ENCODE measurements at regions not wholly inside any gene's neighbourhood (a gene's known extent, or its start where the extent isn't known, plus 50 kb on each side); places are given as distances from the start of the nearest gene placed in this dataset.

DNA sequence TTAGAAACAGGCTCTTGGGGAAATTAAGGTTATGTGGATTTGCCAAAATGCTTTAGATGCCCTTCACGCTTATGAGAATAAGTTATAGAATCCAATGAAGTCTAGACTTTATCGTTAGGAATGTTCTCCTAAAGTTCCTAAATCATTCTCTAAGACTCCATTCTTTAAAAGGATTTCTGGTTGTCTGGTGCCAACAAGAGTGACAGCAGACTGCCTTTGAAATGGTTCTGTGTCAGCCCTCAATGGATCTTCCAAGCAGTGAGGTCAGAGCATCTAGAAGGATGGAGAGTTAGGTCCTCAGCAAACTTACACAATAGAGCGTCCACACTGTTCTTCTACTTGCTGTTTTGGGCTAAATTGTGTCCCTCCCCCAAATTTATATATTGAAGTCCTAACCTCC lies 473.3 kb downstream of the GATA3 start:
- no peak for DNase-seq (ENCODE audit: low read depth in 1 of 2, low spot score in 1 of 2)

DNA sequence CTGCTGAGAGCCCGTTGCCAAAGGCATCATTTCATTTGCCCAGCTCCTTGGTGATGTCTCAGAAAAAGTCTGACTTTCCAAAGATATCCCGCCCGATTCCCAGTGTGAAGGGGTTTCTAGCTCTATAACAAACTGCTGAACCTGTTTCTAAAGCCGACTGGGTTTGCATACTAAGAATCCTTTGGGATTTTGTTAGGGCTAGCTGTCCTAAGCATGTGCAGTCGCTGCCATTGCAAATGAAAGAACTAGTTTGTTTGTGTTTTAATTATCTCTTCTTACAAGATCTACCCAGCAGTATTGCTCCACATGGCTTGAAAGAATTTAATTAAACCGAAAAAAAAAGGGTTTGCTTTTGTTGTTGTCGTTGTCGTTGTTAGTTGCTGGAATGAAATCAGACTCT lies 476.6 kb downstream of the GATA3 start:
- DNase-seq (ENCODE audit: low read depth in 1 of 2, low spot score in 1 of 2) = no peak

DNA sequence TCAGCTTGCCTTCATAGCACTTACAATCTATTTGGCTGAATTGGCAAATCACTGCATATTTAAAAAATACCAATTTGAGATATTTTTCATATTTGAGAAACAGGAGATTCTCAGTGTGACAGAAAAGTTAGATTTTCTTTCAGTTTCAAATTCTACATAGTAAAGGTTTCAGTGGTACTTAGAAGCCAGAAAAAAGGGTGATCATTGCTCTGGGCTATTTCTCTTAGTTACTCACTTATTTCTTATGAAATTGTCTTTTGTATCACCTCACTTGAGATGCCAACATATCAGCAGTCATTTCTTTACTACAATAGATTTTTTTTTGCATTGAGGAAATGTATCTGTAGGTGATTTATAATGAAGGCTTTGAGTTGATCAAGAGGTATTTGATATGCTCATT lies 478.2 kb downstream of the GATA3 start:
- no peak for DNase-seq (ENCODE audit: low read depth in 1 of 2, low spot score in 1 of 2)

DNA sequence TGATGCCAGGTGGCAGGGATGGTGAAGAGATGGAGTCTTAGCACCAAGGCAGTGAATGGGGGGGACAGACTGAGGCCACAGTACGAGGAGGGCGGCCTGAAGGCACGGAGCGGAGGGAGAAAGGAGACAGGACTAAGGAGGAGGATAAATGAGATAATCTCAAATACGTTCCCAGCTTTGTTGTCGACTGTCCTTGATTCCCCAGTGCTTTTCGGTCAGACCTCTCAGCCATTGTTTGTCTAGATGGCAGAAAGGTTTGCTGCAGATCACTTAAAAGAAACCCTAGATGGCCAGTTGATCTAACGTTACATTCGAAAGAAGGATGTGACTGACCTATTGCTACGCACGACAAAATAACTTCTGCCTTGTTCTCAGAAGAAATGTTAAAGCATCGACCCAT lies 479.0 kb downstream of the GATA3 start:
- no peak for DNase-seq (ENCODE audit: low read depth in 1 of 2, low spot score in 1 of 2)

DNA sequence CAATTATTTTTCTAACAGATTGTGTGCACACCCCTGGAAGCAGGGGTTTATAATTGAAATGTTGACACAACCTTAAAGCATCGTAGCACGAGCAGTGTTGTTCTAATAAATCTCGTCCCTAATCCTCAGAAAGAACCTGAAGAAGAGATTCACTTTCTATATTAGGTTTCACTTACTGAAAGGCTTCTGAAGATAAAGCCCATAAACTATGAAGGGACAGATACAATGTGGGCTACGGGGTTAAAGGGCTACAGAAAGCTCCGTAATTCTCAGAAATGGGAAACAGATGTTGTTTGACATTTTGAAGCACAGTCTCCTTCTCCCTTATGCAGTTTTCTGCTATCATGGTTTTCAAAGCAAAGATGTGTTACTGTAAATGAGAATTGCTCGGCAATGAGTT lies 479.6 kb downstream of the GATA3 start:
- DNase-seq (ENCODE audit: low read depth in 1 of 2, low spot score in 1 of 2) = no peak

DNA sequence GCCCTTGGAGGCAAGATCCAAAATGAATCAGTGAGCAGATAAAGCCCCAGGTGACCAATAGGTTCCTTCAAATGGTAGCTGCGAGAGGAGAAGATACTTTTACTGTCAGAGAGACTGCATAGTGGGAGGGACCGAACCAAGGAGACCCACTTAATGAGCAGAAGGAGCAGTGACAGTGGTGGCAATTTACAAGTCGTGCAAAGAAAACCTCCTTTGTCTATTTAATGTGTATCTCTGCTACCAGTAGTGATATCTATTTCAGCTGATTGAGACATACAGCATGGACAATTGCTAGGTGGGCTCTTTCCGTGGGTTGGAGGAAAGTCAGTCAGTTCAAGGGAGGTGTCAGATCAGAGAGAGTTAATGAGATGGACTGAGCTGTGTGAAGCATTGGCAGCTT lies 480.4 kb downstream of the GATA3 start:
- no peak for DNase-seq (ENCODE audit: low read depth in 1 of 2, low spot score in 1 of 2)

DNA sequence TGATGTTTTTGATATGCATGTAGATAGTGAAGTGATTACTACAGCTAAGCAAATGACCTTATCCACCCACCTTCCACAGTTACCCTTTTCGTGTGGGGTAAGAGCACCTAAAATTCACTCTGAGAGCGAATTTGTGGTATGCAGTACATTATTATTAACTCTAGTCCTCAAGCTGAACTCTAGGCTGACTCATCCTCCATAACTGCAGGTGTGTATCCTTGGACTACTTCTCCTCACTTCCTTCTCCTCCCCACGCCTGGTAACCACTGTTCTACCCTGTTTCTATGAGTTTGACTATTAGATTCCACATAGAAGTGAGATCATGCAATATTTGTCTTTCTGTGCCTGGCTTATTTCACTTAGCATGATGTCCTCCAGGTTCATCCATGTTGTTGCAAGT lies 484.6 kb downstream of the GATA3 start:
- DNase-seq (ENCODE audit: low read depth in 1 of 2, low spot score in 1 of 2) = no peak

DNA sequence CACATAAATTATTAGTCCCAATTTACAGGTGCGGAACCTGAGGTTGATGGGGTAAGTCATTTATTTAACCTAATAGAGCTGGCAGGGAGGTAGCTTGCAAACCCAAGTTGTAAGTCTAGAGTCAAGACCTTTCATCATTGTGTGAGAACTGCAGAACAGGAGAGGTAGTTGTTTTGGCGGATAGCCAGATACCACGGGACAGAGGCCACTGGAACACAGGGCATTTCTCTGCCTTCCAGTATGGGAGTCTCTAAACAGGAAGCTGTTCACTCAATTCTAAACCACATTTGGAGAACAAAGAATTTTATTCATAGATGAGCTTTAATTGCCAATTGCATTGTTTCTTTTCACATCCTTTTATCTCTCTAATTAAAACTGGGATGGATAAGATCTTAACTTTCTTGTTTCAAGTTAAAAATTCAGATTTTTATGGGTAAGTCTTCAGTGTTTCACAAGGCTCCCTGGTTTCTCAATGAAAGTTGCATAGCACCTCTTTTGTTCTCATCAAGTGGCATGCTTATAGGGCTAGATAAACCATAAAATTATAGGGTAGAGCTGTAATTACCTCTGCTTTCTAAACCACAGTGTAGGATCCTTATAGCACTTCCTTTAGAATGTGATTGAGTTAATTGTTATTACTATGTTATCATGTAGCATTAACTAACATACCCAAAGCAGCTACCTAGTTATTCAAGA lies 489.0 kb downstream of the GATA3 start:
- no peak for DNase-seq (ENCODE audit: low read depth in 1 of 2, low spot score in 1 of 2)

DNA sequence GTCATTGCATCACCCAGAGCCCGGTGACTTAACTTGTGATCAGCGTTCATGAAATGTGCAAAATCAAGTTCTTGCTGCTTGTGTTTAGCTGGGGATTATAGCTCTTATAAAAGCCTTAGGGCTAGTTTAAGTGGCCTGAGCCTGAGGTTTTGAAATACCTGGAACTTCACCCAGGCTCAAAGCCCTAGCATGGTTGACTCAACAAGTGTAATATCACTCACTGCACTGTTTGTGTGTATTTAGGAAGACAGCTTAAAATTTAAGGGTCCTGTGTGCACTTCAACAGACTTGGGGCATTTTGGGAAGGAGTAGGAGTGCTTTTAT lies 489.5 kb downstream of the GATA3 start:
- no peak for DNase-seq (ENCODE audit: low read depth in 1 of 2, low spot score in 1 of 2)

DNA sequence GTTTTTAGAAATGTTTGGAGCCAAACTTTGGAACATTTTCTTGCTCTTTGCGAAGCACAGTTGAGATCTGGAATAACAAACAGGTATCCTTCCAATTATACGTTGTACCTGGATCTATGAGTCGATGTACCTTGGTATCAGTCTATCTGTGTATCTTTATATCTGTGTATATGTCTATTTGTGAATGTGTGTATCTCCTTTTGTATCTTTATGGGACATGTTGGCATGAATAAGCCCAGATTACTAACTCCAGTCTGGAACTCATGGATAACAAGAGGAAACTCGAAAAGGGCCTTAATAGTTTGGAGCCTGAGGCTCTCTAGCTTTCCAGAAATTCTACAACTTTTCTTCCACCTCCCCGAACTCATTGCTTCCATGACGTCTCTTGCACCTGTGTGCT lies 490.0 kb downstream of the GATA3 start:
- no peak for DNase-seq (ENCODE audit: low read depth in 1 of 2, low spot score in 1 of 2)

DNA sequence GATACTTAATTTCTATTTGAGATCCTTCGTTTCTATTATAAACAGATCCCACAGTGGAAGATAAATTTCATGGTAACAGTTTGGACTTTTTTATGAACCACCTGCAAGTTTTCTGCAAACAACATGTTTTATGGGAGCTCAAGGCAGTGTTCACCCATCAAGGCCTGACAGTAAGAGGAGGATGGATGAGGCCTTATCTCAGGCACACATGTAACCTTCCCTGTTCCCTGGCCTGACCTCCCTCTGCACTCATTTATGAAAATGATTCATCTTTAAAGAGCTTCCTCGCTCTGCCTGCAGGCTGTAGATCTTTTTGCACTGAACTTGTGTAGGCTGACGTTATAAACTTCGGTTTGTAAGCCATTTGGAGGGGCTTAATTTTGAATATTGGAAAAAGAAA lies 500.1 kb downstream of the GATA3 start:
- no peak for DNase-seq (ENCODE audit: low read depth in 1 of 2, low spot score in 1 of 2)

DNA sequence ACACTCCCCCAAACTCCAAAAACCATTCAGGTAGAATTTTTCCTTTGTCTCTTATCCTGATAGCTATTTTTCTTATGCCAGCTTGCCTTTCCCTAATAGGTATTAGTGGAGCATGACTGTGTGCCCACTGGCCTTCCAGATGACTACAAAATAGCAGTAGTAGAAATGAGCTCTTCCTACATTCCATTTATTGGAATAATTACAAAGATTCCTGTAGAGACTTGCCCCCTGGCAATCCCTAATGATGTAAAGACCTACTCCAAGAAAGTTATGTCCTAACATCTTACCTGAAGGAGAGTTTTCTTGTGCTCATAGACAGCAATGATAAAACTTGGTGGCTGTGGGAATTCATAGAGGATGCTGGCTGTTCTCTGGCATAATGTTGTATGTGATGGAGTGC lies 501.8 kb downstream of the GATA3 start:
- DNase-seq (ENCODE audit: low read depth in 1 of 2, low spot score in 1 of 2) = no peak

DNA sequence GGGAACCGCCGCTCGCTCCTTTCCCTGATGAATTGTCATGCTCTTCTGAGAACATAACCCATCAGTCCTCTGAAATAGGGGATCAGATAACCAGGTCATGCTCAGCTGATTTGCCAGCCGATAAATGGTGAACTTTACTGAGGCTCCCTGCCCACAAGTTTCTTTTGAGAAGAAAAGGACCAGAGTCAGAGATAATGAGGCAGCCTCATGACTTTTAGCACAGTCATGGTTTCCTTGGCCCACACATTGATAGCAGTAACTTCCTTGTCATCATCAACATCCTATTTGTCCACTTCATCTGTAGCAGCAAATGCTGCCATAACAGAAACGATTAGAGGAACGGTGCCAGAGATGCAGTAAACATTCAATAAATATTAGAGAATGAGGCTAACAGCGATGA lies 509.0 kb downstream of the GATA3 start:
- no peak for DNase-seq (ENCODE audit: low read depth in 1 of 2, low spot score in 1 of 2)

DNA sequence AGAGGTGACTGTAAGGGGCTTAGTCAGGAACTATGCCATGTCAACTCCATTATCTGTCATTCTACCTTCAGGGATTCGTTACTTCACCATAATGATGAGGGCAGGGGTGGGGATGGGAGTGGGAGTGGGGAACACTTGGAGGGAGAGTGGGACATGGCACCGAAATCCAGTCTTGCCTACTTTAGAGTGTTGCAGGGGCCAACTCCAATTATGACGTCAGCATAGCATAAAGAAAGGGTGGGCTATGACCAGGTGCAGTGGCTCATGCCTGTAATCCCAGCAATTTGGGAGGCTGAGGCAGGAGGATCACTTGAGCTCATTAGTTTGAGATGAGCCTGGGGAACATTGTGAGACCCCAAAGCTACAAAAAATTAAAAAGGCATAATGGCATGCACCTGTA lies 512.2 kb downstream of the GATA3 start:
- DNase-seq (ENCODE audit: low read depth in 1 of 2, low spot score in 1 of 2) = no peak

DNA sequence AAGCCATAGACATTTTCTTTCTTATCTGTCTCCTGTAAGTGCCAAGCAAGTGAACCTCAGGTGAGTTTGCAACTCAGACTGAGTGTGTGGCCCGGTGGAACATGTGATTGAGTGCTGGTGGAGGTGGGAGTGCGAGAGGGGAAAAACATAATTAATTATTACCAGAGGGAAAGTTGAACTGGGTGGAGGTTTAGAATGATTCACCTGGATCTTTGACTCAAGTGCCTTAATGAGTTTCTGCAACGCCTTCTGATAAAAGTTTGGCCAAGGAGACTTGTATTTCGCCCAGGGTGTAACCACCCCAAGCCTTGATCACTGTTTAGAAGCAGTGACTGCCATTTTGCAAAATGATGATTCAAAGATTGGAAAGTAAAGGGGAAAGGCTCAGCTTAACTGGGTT lies 513.9 kb downstream of the GATA3 start:
- DNase-seq (ENCODE audit: low read depth in 1 of 2, low spot score in 1 of 2) = no peak

DNA sequence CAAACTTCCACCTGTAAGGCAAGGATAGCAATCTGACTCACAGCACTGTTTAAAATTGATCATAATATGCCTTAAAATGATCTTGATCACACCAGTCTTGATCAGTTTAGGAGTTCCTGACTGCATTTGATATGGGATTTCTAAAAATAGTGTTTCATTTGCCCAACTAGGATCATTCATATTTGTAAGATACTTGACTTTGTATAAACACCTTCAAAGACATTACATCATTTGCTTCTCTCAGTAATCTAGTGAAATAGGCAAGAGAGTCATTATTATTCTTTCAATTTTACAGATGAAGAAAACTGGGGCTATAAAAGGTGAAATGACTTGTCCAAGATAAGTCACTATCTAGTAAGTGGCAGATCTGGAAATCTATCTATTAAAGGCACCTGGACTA lies 521.1 kb downstream of the GATA3 start:
- no peak for DNase-seq (ENCODE audit: low read depth in 1 of 2, low spot score in 1 of 2)

DNA sequence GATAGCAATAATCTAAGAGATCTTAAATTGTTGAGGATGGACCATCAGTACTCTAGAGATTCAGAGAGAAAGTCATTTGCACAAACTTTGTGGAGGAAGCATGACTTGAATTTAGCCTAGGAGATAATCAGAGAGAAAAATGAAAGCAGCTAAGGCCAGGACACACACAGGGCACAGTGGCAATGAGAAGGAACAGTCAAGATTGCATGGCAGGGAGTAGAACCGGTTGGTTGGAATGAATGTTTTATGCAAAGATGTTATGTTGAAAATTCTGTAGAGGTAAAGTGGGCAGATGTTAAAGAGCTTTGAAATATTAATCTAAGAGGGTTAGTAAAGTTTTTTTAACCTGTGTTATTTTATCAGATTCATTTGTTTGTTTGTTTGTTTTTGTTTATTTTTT lies 521.8 kb downstream of the GATA3 start:
- no peak for DNase-seq (ENCODE audit: low read depth in 1 of 2, low spot score in 1 of 2)

DNA sequence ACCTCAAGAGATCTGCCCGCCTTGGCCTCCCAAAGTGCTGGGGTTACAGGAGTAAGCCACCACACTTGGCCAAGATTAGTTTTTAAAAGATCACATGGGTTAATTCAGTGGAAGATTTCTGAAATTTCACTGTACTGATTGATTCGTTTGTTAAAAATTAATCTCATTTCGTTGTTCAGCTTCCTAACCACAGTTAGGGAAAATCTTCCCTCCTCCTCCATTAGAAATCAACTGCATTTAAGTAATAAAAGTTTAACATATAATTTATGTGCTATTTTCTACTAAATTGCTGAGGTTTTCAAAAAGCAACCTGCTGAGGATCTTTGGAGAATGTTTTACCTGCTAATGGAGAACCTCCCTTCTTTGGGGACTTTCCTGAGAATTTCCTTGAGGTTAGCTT lies 522.4 kb downstream of the GATA3 start:
- no peak for DNase-seq (ENCODE audit: low read depth in 1 of 2, low spot score in 1 of 2)

DNA sequence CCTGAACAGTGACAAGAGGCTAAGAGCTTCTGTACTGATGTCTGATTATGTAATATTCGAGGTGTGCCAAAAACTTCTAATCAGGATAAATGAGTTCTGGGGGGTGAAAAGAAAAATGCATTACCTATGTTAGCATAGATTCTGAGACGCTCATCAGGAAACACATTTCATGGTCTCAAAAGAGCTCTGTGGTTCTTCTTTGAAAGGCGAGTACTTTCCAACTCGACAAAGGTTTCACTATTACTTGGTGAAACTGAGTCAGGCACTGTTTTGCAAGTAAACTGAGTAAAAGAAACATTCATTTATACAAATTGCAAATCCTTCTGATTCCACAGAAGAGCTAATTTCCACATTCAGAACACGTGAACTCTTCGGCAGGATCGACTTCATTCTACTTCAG lies 523.2 kb downstream of the GATA3 start:
- no peak for DNase-seq (ENCODE audit: low read depth in 1 of 2, low spot score in 1 of 2)

DNA sequence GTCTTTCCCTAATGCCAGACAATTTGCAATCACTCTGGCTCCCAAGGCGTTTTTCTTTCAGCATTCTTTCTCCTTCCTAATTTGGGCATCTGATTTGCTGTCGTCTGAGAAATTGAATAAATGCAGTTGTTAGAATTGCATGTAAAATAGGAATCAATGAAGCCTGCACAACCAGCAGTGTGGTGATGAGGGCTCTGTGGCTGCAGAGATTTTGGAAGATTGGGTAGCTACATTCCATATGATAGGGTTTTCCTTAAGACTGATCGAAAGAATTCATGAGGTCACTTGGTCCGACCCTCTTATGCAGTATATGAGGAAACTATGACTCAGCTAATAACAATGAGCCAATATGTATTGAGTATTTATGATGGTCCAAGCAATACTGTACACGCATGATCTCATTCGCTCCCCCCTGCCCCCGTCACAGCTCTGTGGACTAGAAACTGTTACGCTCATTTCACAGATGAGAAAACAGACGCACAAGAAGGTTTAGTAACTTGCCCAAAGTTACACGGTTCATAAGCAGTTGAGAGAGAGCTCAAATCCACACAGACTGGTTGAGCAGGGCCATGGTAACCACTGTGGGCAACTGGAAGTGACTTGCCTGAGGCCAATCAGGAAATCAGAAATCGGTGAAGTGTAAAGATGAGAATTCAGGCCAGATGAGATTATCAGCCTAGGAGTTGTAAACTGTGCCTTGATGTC lies 527.2 kb downstream of the GATA3 start:
- DNase-seq (ENCODE audit: low read depth in 1 of 2, low spot score in 1 of 2) = no peak

DNA sequence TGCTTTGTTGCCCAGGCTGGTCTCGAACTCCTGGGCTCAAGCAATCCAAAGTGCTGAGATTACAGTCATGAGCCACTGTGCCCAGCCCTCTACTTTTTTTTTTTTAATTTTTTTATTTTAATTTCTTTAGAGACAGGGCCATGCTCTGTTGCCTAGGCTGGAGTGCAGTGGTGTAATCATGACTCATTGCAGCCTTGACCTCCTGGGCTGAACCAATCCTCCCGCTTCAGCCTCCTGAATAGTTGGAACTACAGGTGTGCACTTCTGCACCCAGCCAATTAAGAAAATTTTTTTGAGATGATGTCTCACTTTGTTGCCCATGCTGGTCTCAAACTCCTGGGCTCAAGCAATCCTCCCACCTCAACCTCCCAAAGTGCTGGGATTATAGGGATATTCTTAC lies 528.6 kb downstream of the GATA3 start:
- no peak for DNase-seq (ENCODE audit: low read depth in 1 of 2, low spot score in 1 of 2)

DNA sequence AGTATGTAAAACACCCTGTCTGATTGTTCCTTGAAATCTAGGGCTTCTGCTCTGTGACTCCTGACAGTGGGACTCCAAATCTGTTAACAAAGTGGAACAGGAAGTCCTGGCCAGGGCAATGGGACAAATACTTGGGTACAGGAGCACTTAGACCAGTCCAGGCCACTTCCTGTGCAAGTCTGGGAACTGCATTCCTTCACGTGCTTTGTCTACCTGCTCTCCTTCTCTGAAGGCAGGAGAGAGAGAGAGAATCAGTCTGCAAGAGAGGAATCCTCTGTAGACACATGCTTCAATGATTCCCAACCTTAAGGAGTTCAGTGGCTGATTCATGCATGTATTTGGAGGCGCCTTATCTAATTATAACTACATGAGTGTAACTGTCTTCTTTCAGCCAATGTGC lies 530.2 kb downstream of the GATA3 start:
- DNase-seq (ENCODE audit: low read depth in 1 of 2, low spot score in 1 of 2) = no peak

DNA sequence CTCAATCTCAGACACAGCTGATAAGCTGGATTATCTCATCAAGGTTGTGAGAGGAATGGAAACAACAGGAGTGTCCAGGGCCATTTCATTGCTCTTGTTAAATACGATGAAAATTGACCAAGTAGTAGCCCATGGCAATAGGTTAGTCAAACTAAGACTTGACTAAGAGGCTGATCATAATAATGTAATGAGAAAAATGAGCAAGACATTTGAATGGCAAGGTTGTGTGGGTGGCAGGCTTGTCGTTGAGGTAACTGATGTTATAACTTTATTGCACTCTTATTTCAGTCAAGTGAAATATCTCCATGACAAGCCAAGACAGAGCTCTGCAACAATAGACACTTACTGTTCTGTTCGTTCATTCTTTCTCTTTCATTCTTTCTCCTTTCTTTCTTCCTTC lies 532.0 kb downstream of the GATA3 start:
- DNase-seq (ENCODE audit: low read depth in 1 of 2, low spot score in 1 of 2) = no peak
